Right hindlimb (tissue), 1 donor: ENCODE measurements at regions not wholly inside any gene's neighbourhood (a gene's known extent, or its start where the extent isn't known, plus 50 kb on each side); places are given as distances from the start of the nearest gene placed in this dataset.
"Not testable (repeated sequence)": the region's sequence is repeated elsewhere in the genome, so short reads cannot be mapped to it uniquely, and the experiment has no call there.

ENCODE experiments used
- DNase-seq: peaks from one replicate; pipeline ENCODE4 v3.0.0-alpha.2; 2018

DNA sequence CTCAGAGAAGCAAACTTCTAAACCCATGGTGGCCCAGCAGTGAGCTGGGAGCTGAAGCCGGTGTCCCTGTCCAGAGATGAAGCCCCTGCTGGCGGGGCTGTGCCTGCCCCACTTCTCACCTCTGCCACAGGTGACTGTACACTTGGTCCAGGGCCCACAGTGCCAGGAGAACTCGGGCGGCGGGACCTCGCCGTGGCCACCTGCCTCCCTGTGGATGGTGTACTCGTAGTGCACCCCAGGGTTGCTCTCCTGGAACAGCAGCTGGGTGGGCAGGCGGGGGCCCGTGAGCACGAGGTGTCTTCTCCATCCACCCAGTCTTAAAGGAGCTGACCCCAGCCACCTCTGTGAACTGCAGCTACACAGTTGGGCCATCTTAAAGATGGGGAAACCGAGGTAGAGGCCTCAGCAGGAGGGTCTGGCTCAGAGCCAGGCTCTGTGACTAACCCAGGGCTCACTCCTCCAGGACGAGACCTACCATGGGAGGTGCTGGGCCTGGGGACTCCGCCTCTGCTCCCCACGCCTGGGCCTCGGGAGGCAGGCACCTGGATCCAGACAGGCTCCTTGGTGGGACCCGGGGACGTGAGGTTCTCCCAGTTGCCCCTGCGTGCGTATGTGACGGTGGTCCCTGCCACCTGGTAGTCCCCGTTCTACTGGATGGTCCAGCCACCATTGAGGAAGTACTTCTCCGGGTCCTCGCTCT is 113.1 kb upstream of the AKAP13 start:
- DNase-seq: not testable (repeated sequence)

DNA sequence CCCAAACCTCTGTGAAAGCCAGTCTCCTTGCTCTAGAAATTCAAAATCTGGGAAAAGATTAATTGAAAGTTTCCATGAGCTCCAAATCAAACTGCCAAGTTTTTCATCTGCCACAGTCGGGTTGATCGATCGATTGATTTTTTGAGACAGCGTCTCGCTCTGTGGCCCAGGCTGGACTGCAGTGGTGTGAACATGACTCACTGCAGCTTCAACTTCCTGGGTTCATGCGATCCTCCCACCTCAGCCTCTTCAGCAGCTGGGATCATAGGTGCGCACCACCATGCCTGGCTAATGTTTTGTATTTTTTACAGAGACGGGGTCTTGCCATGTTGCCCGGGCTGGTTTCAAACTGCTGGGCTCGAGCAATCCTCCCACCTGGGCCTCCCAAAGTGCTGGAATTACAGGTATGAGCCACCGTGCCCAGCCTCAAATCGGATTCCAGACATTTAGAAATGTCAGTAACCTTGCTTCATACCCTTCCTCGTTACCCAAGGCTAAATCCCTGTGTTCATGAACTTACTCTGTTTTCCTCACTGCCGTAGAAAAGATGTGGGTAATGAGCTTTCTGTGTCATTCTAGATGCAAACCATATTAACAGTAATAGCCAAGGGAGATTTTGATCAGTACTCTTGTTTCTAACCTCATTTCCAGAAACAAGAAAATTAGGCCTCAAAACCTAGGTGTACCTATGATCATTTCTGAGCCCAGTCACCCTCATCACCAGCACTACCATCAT is 105.9 kb upstream of the AKAP13 start:
- DNase-seq: no peak

DNA sequence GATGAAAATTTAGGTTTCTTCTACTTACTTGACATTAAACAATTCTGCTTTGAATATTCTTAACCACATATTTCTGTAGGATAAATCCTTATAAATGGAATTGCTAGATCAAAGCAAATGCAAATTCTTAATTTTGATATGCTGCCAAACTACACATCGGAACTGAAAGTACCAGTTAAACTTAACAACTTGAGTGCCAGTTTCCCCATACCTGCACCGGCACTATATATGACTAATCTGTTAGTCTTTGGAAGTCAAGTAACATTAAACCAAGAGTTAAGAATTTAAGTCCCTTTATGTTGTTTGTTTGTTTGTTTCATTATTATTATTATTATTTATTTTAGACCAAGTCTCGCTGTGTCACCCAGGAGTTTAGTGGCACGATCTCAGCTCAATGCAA is 103.9 kb upstream of the AKAP13 start:
- no peak for DNase-seq

DNA sequence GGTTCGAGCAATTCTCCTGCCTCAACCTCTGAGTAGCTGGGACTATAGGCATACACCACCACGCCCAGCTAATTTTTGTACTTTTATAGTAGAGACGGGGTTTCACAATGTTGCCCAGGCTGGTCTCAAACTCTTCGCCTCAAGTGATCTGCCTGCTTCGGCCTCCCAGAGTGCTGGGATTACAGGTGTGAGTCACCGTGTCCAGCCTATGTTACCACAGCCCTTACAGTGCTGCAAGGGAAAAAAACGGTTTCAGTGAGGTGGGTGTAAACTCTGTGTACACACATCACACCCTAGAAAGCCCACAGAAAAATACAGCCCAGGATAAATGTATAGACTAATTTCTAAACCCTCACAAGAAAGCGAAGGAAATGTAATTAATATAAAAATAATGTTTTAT is 103.5 kb upstream of the AKAP13 start:
- no peak for DNase-seq

DNA sequence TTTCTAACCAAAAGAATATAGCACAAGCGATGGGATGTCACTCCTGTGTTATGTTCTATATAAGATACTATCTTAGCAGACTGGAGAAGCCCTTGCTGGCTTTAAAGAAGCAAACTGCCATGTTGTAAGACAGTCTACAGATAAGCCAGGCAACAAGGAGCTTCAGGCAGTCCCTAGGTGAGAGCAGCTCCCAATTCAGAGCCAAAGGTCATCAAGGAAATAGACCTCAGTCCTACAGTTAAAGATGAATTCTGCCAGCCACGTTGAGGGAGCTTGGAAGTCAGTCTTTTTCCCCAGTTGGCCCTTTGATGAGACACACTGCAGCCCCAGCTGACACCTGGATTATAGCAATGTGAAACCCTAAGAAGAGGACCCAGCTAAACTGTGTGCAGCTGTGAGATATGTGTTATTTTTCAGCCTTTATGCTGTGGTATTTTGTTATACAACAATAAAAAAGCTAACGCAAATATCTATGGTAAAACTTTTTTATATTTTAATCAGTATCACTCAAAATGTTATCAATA is 102.5 kb upstream of the AKAP13 start:
- DNase-seq: no peak

DNA sequence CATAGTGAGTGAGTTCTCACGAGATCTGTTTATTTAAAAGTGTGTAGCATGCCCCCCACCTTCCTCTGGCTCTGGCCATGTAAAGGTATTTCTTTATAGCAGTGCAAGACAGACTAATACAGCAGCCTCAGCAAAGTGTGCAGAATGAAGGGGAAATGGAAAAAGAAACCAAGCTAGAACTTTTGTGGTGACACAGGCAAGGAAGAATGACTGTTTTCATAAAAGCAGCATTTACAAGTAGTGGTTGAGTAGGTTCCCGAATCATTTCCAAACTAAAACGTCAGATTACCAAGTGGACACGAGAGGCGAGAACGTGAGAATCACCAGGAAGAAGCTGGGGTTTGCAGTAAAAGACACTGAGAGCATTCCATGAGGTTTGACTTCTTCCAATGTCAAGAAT is 100.2 kb upstream of the AKAP13 start:
- DNase-seq: no peak

DNA sequence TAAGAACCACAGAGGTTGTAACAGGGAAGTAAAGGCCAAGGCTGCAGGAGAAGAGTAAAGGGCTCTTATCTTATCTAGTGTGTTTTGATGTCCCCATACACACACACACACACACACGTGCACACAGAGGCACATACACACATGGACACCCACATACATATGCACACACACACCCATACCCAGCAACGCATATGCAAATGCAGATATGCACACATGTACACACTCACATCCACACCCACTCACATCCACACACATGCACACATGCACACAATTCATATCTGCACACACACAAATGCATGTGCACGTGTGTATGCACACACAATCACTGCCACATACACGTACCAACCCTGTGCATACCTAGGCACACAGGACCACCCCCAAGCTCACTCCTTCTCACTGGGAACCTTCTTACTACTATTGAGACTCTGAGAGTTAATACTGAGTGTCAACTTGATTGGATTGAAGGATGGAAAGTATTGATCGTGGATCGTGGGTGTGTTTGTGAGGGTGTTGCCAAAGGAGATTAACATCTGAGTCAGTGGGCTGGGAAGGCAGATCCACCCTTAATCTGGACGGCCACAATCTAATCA is 99.0 kb upstream of the AKAP13 start:
- no peak for DNase-seq

DNA sequence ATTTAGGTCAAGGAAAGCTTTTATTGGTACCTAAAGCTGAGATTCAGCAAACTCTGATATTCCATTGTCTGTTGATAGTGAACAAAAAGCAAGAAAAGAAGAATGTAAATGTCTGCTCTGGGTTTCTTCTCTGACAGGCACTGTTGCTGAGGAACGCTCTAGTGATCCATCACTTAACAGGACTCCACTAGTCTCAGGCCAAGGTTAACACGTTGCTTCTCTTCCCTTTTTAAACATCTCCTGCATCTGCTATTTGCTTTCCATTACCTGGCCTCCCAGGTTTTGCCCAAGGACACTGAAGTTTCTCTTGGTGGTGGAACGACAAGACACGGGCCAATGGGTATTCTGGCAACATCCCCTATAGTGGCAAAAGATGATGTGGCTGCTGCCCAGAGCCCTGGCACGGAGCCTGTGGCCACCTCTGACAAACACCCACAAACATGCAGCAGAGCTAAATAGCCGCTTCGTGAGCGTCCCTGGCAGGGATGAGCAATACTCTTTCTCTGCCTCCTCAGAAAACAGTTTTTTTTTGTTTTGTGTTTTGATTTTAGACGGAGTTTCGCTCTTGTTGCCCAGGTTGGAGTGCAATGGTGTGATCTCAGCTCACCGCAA is 97.8 kb upstream of the AKAP13 start:
- DNase-seq: no peak

DNA sequence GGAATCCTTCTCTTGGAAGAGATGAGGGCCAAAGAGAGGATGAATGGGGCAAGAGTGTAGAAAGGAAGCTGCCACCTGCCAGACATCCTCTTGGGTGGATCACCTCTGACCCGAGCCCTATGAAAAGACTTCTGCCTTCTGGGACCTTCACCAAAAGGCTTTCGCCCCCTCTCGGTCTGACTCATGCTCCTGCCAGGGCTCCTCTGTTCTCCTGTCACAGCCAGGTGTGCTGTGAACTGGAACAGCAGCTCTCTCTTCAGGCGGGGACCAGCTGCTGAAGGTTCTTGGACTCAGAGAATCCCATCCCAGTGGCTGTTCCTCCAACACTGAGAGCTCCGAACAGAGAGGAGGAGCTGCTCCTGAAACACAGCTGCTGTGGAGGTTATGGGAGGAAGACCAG is 96.6 kb upstream of the AKAP13 start:
- not testable (repeated sequence) for DNase-seq

DNA sequence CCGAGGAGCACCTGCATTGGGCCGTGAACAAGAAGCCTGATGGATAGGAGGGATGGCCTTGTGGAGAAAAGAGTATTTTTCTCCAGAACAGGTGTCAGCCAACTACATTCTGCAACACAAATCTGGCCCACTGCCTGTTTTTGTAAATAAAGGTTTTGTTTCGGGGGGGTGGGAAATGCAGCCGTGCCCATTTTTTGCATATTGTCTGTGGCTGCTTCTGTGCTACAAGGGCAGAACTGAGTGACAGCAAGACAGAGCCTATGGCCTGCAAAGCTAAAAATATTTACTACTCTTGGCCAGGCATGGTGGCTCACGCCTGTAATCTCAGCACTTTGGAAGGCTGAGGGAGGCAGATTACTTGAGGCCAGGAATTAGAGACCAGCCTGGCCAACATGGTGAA is 95.9 kb upstream of the AKAP13 start:
- DNase-seq: no peak

DNA sequence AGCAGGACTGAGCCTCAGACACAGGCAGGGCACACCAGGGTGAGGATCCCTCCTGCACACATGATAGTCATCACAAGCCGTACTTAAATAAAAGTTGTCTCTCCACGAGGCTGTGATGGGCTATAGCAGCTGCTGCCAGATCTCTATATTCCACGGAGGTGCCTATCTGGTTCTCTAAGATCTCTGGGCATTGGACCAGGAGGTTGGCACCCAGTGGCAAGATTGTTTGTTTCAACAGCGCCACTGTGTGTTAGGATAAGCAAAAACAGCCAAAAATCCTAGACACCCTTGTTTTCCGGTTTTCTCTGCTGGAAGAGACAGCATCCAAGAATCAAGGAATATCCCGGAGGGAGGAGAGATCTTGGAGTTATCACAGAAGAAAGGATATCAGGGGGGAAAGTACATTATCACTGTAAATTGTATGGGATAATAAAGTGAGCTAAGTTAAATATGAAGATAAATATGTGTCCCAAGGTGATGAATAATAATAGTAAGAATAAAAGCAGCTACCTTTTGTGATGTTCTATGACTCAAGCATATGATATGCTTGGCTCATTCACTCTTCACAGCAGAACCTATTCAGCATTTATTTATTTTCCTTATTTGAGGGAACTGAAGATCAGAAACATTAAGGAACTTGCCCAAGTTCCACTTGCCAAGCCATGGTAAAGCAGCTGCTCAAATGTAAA is 90.6 kb upstream of the AKAP13 start:
- DNase-seq: peak; percentile 39

DNA sequence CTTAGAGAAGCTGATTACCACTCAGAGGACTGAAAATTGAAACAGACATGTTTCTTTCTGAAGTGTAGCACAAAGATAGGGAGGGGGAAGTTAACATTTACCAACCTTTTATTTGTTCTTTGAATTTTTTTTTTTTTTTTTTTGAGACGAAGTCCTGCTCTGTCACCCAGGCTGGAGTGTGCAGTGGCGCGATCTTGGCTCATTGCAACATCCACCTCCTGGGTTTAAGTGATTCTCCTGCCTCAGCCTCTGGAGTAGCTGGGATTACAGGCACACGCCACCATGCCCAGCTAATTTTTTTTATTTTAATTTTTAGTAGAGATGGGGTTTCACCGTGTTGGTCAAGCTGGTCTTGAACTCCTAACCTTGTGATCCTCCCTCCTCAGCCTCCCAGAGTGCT is 87.8 kb upstream of the AKAP13 start:
- not testable (repeated sequence) for DNase-seq

DNA sequence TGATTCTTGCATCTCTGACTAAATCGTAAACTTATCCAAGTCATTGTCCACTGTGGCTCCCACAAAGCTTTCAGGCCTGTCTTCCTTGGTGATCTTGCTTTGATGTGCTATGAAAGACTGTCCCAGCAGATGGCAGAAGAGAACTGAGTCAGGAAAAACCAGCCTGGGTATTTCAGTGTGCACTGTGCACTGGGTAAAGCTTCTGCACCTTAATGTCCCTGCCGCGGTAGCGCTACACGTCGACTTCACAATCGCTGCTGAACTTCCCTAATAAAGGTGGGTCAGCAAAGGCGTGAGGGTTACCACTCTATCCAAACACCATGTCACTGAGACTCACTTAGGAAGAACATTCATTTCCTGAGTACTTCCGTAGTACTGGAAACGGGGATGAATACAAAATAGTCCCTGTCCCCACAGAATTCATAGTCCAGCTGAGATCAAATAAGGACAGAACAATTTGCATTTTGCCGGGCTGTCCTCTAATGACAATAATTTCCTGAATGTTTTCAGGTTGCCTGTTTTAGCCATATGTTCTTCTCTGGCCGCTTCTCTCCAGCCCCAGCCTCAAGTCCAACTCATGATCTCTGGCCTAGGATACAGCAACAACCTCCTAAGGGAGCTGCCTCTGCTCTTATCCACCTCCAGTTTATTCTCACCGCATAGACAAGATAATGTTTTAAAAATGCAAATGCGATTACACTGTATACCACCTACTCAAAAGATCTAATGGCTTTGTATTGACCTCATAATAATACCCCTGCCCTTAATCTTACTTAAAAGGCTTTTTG is 83.6 kb upstream of the AKAP13 start:
- peak; percentile 79 for DNase-seq

DNA sequence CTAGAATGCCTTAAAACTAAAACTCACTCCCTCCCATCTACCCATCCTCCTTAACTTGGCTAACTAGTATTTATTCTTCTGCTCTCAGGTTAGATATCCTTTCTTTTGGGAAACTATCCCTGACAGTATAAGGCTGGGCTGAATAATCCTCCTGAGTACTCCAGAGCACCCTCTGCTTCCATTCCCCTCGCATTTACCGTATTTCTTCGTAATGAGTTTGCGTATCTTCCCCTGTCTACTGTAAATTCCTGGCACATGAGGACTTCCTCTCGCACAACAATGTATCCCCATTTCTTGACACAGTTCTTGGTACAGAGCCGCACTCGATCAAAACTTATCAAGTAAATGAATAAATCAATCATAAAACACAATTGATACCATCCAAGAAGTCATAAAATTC is 82.9 kb upstream of the AKAP13 start:
- no peak for DNase-seq

DNA sequence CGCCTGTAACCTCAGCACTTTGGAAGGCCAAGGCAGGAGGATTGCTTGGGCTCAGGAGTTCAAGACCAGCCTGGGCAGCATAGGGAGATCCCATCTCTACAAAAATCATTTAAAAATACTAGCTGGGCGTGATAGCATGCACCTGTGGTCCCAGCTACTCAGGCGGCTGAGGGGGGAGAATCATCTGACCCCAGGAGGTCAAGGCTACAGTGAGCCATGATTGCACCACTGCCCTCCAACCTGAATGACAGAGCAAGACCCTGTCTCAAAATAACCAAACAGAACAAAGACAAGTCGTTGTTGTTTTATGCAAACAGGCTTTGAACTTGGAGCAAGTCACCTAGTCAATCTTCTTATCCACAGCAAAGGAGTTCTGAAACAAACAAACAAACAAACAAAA is 82.0 kb upstream of the AKAP13 start:
- no peak for DNase-seq

DNA sequence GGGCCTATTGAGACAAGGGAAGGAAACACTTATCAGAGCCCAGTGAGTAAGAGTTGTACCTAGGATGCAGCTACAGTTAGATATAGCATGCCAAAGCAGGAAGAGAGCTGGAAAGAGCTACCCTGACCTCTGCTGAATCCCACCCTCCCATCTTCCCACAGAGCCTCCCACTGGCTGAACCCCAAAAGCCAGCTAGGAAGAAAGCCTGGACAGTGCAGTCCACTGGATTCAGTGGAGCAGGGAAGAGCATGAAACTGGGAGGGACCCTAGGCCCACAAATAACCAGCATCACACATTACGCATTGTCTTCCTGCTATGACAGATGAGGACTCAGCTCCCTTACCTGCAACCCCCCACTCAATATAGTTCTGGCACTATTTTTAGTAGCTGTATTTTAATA is 81.5 kb upstream of the AKAP13 start:
- no peak for DNase-seq

DNA sequence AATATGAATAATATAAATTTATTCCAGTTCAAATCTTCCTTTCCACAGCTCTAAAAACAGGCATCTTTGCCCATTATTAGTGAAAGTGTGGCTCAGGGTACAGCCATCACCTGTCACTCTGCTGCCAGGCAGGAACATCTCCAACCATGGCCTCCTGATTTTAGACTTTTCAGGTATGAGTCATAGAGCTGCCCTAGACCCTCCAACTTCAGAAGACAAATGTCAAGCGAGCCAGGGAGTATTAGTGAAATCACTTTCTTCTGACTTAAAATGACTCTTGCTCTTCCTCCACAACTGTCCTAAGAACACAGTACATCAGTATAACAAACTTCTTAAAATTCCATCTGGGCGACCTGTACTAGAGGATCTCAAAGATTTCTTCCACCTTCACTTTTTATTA is 78.1 kb upstream of the AKAP13 start:
- no peak for DNase-seq

DNA sequence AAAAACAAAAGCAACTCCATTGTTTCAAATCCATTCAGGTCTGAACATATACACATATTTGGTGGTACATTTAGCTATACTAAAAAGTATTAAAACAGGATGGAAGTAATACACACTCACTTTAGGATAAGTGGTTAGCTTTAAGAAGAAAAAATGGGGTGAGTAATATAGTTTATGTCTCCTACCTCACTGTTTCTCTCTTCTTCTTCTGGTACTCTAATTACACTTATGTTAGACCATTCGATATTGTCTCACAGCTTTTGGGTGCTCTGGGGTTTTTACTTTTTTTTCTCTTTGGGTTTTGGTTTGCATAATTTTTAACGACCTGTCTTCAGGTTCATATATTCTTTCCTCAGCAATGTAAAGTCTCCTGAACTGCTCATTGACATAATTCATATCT is 75.4 kb upstream of the AKAP13 start:
- no peak for DNase-seq

DNA sequence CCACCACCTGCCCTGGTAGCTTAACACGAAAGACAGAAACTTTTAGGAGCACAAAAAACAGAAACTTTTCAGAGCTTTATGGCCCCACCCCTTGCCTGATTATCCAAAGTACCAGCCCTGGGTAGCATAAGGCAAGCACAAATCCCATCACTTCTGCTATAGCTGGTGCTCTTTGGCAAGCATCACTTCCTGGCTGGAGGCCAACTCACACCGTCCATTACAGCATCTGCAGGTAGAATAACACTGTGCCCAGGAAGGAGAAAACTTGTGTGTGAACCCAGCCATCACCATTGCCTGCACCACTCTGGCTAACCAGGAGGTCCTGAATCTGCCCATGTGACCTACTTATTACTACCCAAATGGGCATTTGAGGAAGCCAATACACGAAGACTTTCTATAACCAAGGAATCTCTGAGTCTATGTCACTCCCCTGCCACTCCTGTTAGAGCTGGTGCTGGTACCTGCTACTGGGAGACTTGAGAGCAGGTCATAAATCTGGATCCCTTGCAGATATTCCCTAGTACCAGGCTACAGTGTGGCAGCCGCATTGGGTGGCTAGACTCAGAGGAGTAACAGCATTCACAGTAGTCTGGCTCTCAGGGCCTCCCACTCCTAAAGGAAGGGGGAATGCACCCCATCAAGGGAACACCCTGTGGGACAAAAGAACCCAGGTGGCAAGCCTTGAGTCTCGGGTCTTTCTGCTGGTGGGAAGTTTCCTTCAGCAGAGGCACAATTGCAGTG is 73.3 kb upstream of the AKAP13 start:
- no peak for DNase-seq

DNA sequence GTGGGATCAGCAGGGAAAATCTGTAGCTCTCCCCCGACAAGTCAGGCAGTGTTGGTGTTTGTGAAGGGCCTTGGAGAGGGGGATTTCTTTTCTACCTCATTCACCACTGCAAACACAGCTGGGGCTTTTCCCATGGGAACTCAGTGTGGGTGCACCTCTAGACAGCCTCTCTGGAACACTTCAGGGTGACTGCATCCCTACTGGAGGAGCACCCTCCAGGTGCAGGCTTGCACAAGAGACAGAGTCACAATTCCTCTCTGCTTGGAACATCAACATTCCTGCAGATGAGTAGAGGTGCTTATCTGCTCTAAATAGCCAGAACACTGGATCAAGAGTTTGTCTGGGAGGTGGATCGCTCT is 72.7 kb upstream of the AKAP13 start:
- DNase-seq: no peak

DNA sequence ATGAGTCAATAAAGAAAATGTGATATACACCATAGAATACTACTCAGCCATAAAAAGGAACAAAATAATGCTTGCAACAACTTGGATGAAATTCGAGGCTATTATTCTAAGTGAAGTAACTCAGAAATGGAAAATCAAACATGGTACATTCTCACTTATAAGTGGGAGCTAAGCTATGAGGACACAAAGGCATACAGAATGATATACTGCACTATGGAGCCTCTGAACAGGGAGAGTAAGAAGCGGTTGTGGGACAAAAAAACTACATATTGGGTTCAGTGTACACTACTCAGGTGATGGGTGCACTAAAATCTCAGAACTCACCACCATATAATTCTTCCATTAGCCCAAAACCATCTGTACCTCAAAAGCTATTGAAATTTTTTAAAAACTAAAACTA is 68.8 kb upstream of the AKAP13 start:
- DNase-seq: no peak

DNA sequence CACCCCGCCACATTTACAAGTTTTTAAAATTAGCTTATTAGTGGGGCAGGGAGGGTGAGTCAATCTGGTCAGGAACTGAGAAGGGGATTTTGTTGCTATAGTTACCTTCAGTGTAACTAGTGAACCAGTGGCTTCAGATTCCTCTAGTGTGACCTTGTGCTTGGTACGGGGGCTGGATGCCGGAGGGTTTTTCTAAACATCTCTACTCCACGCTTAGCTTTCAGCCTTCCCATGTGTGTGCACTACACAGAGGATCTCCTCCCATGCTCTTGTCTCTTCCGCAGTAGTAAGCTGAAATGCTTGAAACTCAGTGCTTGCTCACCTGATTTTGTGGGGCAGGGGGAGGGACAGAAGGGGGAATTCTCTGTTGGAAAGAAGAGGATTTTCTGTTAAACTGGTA is 67.9 kb upstream of the AKAP13 start:
- DNase-seq: no peak
